Thyroid gland (tissue), 4 donors: ENCODE measurements at regions not wholly inside any gene's neighbourhood (a gene's known extent, or its start where the extent isn't known, plus 50 kb on each side); places are given as distances from the start of the nearest gene placed in this dataset.

Source experiments
- POLR2A ChIP-seq, 2 donors: fragments of 450-650 bp; IDR thresholded peaks; one replicate each; pipeline ENCODE4 v1.6.1; 2017; ENCODE audit warnings: antibody characterized with exemption in 2 of 2, mild to moderate bottlenecking in 2 of 2, moderate library complexity in 1 of 2
- TF ChIP-seq, protein P1 (sequence below), 6 experiments: fragments of 200-600 bp in 3 of 6; fragments of 450-650 bp in 3 of 6; sonication (generic) in 3 of 6; IDR thresholded peaks; one replicate each; pipeline ENCODE4 v1.5.1; 2016 to 2019; ENCODE audit warnings: antibody characterized with exemption in 6 of 6, mild to moderate bottlenecking in 2 of 6, inconsistent platforms in 1 of 6, moderate library complexity in 1 of 6

DNA sequence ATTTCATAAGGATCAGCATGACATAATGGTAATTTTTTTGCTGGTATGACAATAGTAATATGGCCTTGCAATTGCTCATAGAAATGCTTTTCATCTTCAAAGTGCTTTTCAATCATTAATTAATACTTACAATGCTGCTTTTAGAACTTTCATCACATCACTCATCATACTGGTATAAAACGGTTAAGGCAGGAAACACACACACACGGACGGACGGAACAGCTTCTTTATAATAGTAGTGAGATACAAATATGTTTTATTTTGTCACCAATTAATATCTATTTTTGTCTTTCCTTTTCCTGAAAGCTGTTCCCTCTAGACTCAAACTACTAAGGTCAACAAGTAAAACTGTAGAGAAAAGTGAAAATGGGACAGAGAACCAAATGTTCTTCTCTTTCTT lies 353.9 kb upstream of the PKN2 start:
- TF ChIP-seq, protein P1, sequence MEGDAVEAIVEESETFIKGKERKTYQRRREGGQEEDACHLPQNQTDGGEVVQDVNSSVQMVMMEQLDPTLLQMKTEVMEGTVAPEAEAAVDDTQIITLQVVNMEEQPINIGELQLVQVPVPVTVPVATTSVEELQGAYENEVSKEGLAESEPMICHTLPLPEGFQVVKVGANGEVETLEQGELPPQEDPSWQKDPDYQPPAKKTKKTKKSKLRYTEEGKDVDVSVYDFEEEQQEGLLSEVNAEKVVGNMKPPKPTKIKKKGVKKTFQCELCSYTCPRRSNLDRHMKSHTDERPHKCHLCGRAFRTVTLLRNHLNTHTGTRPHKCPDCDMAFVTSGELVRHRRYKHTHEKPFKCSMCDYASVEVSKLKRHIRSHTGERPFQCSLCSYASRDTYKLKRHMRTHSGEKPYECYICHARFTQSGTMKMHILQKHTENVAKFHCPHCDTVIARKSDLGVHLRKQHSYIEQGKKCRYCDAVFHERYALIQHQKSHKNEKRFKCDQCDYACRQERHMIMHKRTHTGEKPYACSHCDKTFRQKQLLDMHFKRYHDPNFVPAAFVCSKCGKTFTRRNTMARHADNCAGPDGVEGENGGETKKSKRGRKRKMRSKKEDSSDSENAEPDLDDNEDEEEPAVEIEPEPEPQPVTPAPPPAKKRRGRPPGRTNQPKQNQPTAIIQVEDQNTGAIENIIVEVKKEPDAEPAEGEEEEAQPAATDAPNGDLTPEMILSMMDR (IDR thresholded peaks at IDR 0.05), result no peak
- TF ChIP-seq POLR2A (IDR thresholded peaks at IDR 0.05), result no peak
